ENCODE measurements at regions not wholly inside any gene's neighbourhood (a gene's known extent, or its start where the extent isn't known, plus 50 kb on each side); places are given as distances from the start of the nearest gene placed in this dataset.

DNA sequence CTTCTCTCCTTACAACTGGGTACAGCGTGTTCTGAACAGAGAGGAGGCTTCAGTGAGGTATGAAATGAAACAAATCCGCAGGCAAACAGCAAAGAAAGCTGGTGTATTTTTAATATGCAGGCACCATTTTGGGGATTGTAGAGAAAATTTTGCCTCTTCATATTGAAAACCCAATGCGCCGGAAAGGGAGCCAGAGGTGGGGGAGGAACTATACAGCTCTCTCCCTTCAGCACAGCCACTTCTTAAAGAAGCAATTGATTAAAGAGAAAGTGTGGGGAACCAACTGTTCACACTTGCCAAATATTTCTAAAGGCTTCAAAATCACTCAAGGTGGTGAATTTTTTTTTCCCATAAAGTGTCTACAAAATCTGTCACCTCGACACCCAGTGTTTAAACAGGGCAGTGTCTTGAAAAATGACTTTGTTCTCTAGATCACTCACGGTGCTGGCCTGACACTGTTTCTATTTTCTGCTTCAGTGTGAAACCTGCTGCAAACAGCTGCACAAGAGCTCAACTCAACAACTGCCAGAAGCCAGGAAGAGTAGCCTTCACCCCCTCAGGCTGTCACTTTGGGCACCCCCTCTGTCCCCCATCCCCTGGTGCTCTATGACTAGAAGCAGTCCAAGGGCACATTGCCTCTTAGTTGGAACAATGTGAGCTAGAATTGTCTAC is 123.8 kb upstream of the CTTNBP2NL start:
- DNase-seq (ENCODE audit: low read depth in 2 of 2) = no peak
- no peak overlapping the region for H3K4me2 ChIP-seq (ENCODE audit: extremely low read depth, insufficient read depth, low read length)
- H3K9me3 ChIP-seq (ENCODE audit: control insufficient read depth, insufficient read depth, low read depth, low read length) = no peaks in the 10 kb centered on the region
- H2AFZ ChIP-seq (ENCODE audit: low read length) = no peak overlapping the region
- H4K20me1 ChIP-seq (ENCODE audit: control insufficient read depth, extremely low read depth, insufficient read depth, low read length) = no peaks in the 10 kb centered on the region
- H3K27ac ChIP-seq (ENCODE audit: insufficient read depth, low read length) = no peak overlapping the region
- no peaks in the 10 kb centered on the region for H3K27me3 ChIP-seq (ENCODE audit: control insufficient read depth, insufficient read depth, low read length)
- H3K79me2 ChIP-seq (ENCODE audit: control insufficient read depth, insufficient read depth, low read length) = no peaks in the 10 kb centered on the region
- H3K4me1 ChIP-seq (ENCODE audit: control insufficient read depth, extremely low read depth, insufficient read depth, low read length) = no peaks in the 10 kb centered on the region
- H3K36me3 ChIP-seq (ENCODE audit: control insufficient read depth, insufficient read depth, low read length) = no peaks in the 10 kb centered on the region
- TF ChIP-seq, protein P1, sequence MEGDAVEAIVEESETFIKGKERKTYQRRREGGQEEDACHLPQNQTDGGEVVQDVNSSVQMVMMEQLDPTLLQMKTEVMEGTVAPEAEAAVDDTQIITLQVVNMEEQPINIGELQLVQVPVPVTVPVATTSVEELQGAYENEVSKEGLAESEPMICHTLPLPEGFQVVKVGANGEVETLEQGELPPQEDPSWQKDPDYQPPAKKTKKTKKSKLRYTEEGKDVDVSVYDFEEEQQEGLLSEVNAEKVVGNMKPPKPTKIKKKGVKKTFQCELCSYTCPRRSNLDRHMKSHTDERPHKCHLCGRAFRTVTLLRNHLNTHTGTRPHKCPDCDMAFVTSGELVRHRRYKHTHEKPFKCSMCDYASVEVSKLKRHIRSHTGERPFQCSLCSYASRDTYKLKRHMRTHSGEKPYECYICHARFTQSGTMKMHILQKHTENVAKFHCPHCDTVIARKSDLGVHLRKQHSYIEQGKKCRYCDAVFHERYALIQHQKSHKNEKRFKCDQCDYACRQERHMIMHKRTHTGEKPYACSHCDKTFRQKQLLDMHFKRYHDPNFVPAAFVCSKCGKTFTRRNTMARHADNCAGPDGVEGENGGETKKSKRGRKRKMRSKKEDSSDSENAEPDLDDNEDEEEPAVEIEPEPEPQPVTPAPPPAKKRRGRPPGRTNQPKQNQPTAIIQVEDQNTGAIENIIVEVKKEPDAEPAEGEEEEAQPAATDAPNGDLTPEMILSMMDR (conservative IDR thresholded peaks at IDR 0.05 in 1 of 2, IDR thresholded peaks at IDR 0.05 in 1 of 2; ENCODE audit: low read depth in 1 of 2, low read length in 2 of 2) = no peak
- no peak for TF ChIP-seq EZH2 (IDR thresholded peaks at IDR 0.05; ENCODE audit: low read length, missing control alignments)
- H3K4me3 ChIP-seq (replicated peaks in 1 of 4; ENCODE audit: control extremely low read depth in 1 of 4, insufficient read depth in 1 of 4, low read depth in 3 of 4, low read length in 4 of 4) = no peak overlapping the region
- H3K9ac ChIP-seq (ENCODE audit: insufficient read depth, low read length) = no peak overlapping the region

DNA sequence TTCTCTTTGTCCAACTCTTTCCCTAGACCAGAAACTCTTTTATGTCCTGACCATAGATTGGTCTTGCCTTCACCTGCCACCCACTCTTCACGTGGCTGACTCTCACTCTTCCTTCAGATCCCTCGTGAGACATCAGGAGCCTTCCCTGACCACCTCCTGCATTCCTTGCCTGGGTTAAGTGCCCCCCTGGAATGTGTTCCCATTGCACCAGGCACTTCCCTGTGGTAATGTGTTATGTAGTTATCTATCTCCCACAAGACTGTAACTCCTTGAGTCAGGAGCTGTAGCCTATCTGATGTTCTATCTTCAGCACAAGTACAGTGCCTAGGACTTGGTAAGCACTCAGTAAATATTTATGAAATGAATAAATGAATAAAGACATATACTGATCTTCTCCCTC is 111.2 kb upstream of the CTTNBP2NL start:
- no peak for DNase-seq (ENCODE audit: low read depth in 2 of 2)
- Histone ChIP-seq H3K27ac (ENCODE audit: insufficient read depth, low read length) (no peak overlapping the region), H3K79me2 (ENCODE audit: control insufficient read depth, insufficient read depth, low read length) (no peaks in the 10 kb centered on the region), H2AFZ (ENCODE audit: low read length) (no peak overlapping the region), H3K4me3 (replicated peaks in 1 of 4; ENCODE audit: control extremely low read depth in 1 of 4, insufficient read depth in 1 of 4, low read depth in 3 of 4, low read length in 4 of 4) (no peak overlapping the region), H4K20me1 (ENCODE audit: control insufficient read depth, extremely low read depth, insufficient read depth, low read length) (no peaks in the 10 kb centered on the region), H3K27me3 (ENCODE audit: control insufficient read depth, insufficient read depth, low read length) (no peaks in the 10 kb centered on the region), H3K4me2 (ENCODE audit: extremely low read depth, insufficient read depth, low read length) (no peak overlapping the region), H3K9ac (ENCODE audit: insufficient read depth, low read length) (no peak overlapping the region), H3K36me3 (ENCODE audit: control insufficient read depth, insufficient read depth, low read length) (no peaks in the 10 kb centered on the region), H3K4me1 (ENCODE audit: control insufficient read depth, extremely low read depth, insufficient read depth, low read length) (no peaks in the 10 kb centered on the region), H3K9me3 (ENCODE audit: control insufficient read depth, insufficient read depth, low read depth, low read length) (no peaks in the 10 kb centered on the region)
- TF ChIP-seq EZH2 (IDR thresholded peaks at IDR 0.05; ENCODE audit: low read length, missing control alignments) = no peak
- TF ChIP-seq, protein P1 (conservative IDR thresholded peaks at IDR 0.05 in 1 of 2, IDR thresholded peaks at IDR 0.05 in 1 of 2; ENCODE audit: low read depth in 1 of 2, low read length in 2 of 2) = no peak

DNA sequence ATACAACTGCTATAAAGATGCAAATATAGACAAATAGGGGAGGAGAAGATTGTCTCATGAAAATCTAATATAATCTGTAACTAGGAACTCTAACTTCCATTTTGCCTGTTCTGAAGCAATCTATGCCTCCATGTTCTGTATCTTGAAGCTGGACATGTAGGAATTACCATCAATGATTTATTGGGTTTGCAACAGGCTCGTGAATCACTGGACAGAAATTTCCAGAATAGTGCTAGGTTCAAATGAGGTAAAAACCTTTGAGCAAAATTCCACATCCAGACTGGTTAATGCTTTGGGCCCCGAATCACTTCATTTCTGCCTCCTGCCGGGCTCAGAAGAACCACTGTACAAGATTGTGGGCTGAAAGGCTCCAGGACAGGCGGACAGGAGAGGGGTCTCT is 110.7 kb upstream of the CTTNBP2NL start:
- H3K36me3 ChIP-seq (ENCODE audit: control insufficient read depth, insufficient read depth, low read length) = no peaks in the 10 kb centered on the region
- H4K20me1 ChIP-seq (ENCODE audit: control insufficient read depth, extremely low read depth, insufficient read depth, low read length) = no peaks in the 10 kb centered on the region
- no peaks in the 10 kb centered on the region for H3K27me3 ChIP-seq (ENCODE audit: control insufficient read depth, insufficient read depth, low read length)
- H3K4me1 ChIP-seq (ENCODE audit: control insufficient read depth, extremely low read depth, insufficient read depth, low read length) = no peaks in the 10 kb centered on the region
- TF ChIP-seq, protein P1 (conservative IDR thresholded peaks at IDR 0.05 in 1 of 2, IDR thresholded peaks at IDR 0.05 in 1 of 2; ENCODE audit: low read depth in 1 of 2, low read length in 2 of 2) = no peak
- TF ChIP-seq EZH2 (IDR thresholded peaks at IDR 0.05; ENCODE audit: low read length, missing control alignments) = no peak
- no peak overlapping the region for H3K27ac ChIP-seq (ENCODE audit: insufficient read depth, low read length)
- DNase-seq (ENCODE audit: low read depth in 2 of 2) = peak in 1 of 2 donors; percentile 4
- H3K9me3 ChIP-seq (ENCODE audit: control insufficient read depth, insufficient read depth, low read depth, low read length) = no peaks in the 10 kb centered on the region
- no peak overlapping the region for H3K4me2 ChIP-seq (ENCODE audit: extremely low read depth, insufficient read depth, low read length)
- H3K9ac ChIP-seq (ENCODE audit: insufficient read depth, low read length) = no peak overlapping the region
- H2AFZ ChIP-seq (ENCODE audit: low read length) = no peak overlapping the region
- H3K79me2 ChIP-seq (ENCODE audit: control insufficient read depth, insufficient read depth, low read length) = no peaks in the 10 kb centered on the region
- no peak overlapping the region for H3K4me3 ChIP-seq (replicated peaks in 1 of 4; ENCODE audit: control extremely low read depth in 1 of 4, insufficient read depth in 1 of 4, low read depth in 3 of 4, low read length in 4 of 4)

Data from fibroblast of lung (primary cell).